ENCODE measurements at regions not wholly inside any gene's neighbourhood (a gene's known extent, or its start where the extent isn't known, plus 50 kb on each side); places are given as distances from the start of the nearest gene placed in this dataset.
"Not testable (repeated sequence)": the region's sequence is repeated elsewhere in the genome, so short reads cannot be mapped to it uniquely, and the experiment has no call there.

GRCh38 chr2:16067866-16068551 lies 127.7 kb downstream of the MYCN start:
- no peak for DNase-seq (ENCODE audit: low read depth in 3 of 3, low spot score in 2 of 3)

- no peak for DNase-seq (ENCODE audit: low read depth in 3 of 3, low spot score in 2 of 3)
Observed at GRCh38 chr2:16067444-16067843, 127.1 kb downstream of the MYCN start.

GRCh38 chr2:16067037-16067406 lies 126.7 kb downstream of the MYCN start:
- no peak for DNase-seq (ENCODE audit: low read depth in 3 of 3, low spot score in 2 of 3)

GRCh38 chr2:16066261-16067036 lies 126.1 kb downstream of the MYCN start:
- DNase-seq (ENCODE audit: low read depth in 3 of 3, low spot score in 2 of 3) = no peak

- not testable (repeated sequence) for DNase-seq (ENCODE audit: low read depth in 3 of 3, low spot score in 2 of 3)
Observed at GRCh38 chr2:16065272-16066069, 125.1 kb downstream of the MYCN start.

GRCh38 chr2:16064745-16065144 lies 124.4 kb downstream of the MYCN start:
- DNase-seq (ENCODE audit: low read depth in 3 of 3, low spot score in 2 of 3) = no peak

- no peak for DNase-seq (ENCODE audit: low read depth in 3 of 3, low spot score in 2 of 3)
Observed at GRCh38 chr2:16063955-16064633, 123.7 kb downstream of the MYCN start.

GRCh38 chr2:16063251-16063850 lies 123.0 kb downstream of the MYCN start:
- no peak for DNase-seq (ENCODE audit: low read depth in 3 of 3, low spot score in 2 of 3)

- DNase-seq (ENCODE audit: low read depth in 3 of 3, low spot score in 2 of 3) = no peak
Observed at GRCh38 chr2:16062471-16063250, 122.3 kb downstream of the MYCN start.

- no peak for DNase-seq (ENCODE audit: low read depth in 3 of 3, low spot score in 2 of 3)
Observed at GRCh38 chr2:16061441-16062217, 121.3 kb downstream of the MYCN start.

GRCh38 chr2:16060936-16061338 lies 120.6 kb downstream of the MYCN start:
- DNase-seq (ENCODE audit: low read depth in 3 of 3, low spot score in 2 of 3) = no peak

GRCh38 chr2:16060125-16060935 lies 120.0 kb downstream of the MYCN start:
- no peak for DNase-seq (ENCODE audit: low read depth in 3 of 3, low spot score in 2 of 3)

GRCh38 chr2:16059393-16060016 lies 119.2 kb downstream of the MYCN start:
- no peak for DNase-seq (ENCODE audit: low read depth in 3 of 3, low spot score in 2 of 3)

GRCh38 chr2:16058747-16059358 lies 118.5 kb downstream of the MYCN start:
- DNase-seq (ENCODE audit: low read depth in 3 of 3, low spot score in 2 of 3) = no peak

GRCh38 chr2:16058256-16058655 lies 117.9 kb downstream of the MYCN start:
- DNase-seq (ENCODE audit: low read depth in 3 of 3, low spot score in 2 of 3) = no peak

- DNase-seq (ENCODE audit: low read depth in 3 of 3, low spot score in 2 of 3) = no peak
Observed at GRCh38 chr2:16057661-16058060, 117.3 kb downstream of the MYCN start.

- DNase-seq (ENCODE audit: low read depth in 3 of 3, low spot score in 2 of 3) = no peak
Observed at GRCh38 chr2:16055848-16056580, 115.7 kb downstream of the MYCN start.
